ENCODE measurements at regions not wholly inside any gene's neighbourhood (a gene's known extent, or its start where the extent isn't known, plus 50 kb on each side); places are given as distances from the start of the nearest gene placed in this dataset.
"Not testable (repeated sequence)": the region's sequence is repeated elsewhere in the genome, so short reads cannot be mapped to it uniquely, and the experiment has no call there.

DNA sequence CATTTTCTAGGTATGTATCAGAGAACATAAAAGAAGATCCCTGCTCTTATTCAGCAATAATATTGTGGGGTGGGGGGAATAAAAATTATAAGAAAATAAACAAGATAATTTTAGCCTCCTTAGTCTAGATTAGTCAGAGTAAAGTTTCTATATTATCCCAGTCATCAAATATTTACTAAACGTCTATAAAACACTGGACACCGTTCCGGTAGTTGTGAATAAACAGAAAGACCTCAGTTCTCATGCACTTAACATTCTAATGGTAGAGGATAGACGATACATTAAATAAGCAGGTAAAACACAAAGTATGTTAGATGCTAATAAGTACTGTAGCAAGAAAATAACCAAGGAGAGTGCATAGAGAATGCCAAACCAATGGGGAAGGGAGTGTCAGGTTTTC, 425.0 kb downstream of the GBE1 start:
- TF ChIP-seq, protein P1, sequence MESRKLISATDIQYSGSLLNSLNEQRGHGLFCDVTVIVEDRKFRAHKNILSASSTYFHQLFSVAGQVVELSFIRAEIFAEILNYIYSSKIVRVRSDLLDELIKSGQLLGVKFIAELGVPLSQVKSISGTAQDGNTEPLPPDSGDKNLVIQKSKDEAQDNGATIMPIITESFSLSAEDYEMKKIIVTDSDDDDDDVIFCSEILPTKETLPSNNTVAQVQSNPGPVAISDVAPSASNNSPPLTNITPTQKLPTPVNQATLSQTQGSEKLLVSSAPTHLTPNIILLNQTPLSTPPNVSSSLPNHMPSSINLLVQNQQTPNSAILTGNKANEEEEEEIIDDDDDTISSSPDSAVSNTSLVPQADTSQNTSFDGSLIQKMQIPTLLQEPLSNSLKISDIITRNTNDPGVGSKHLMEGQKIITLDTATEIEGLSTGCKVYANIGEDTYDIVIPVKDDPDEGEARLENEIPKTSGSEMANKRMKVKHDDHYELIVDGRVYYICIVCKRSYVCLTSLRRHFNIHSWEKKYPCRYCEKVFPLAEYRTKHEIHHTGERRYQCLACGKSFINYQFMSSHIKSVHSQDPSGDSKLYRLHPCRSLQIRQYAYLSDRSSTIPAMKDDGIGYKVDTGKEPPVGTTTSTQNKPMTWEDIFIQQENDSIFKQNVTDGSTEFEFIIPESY (IDR thresholded peaks at IDR 0.05), result no peak
- TF ChIP-seq SP1 (IDR thresholded peaks at IDR 0.05) (no peak), EGR1 (IDR thresholded peaks at IDR 0.05; ENCODE audit: low read depth in 2 of 2) (no peak), FOXA2 (IDR thresholded peaks at IDR 0.05) (no peak), HNF4G (IDR thresholded peaks at IDR 0.05) (no peak), JUND (IDR thresholded peaks at IDR 0.05) (no peak), RXRA (IDR thresholded peaks at IDR 0.05) (no peak), YY1 (IDR thresholded peaks at IDR 0.05) (no peak), GABPA (IDR thresholded peaks at IDR 0.05 in 1 of 2, conservative IDR thresholded peaks at IDR 0.05 in 1 of 2) (no peak), NR2F2 (IDR thresholded peaks at IDR 0.05) (no peak), HNF4A (conservative IDR thresholded peaks at IDR 0.05) (no peak), RAD21 (IDR thresholded peaks at IDR 0.05) (no peak)
- TF ChIP-seq, protein P2, sequence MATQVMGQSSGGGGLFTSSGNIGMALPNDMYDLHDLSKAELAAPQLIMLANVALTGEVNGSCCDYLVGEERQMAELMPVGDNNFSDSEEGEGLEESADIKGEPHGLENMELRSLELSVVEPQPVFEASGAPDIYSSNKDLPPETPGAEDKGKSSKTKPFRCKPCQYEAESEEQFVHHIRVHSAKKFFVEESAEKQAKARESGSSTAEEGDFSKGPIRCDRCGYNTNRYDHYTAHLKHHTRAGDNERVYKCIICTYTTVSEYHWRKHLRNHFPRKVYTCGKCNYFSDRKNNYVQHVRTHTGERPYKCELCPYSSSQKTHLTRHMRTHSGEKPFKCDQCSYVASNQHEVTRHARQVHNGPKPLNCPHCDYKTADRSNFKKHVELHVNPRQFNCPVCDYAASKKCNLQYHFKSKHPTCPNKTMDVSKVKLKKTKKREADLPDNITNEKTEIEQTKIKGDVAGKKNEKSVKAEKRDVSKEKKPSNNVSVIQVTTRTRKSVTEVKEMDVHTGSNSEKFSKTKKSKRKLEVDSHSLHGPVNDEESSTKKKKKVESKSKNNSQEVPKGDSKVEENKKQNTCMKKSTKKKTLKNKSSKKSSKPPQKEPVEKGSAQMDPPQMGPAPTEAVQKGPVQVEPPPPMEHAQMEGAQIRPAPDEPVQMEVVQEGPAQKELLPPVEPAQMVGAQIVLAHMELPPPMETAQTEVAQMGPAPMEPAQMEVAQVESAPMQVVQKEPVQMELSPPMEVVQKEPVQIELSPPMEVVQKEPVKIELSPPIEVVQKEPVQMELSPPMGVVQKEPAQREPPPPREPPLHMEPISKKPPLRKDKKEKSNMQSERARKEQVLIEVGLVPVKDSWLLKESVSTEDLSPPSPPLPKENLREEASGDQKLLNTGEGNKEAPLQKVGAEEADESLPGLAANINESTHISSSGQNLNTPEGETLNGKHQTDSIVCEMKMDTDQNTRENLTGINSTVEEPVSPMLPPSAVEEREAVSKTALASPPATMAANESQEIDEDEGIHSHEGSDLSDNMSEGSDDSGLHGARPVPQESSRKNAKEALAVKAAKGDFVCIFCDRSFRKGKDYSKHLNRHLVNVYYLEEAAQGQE (IDR thresholded peaks at IDR 0.05), result no peak
- TF ChIP-seq, protein P3, sequence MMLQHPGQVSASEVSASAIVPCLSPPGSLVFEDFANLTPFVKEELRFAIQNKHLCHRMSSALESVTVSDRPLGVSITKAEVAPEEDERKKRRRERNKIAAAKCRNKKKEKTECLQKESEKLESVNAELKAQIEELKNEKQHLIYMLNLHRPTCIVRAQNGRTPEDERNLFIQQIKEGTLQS (IDR thresholded peaks at IDR 0.05), result no peak
- TF ChIP-seq, protein P4, sequence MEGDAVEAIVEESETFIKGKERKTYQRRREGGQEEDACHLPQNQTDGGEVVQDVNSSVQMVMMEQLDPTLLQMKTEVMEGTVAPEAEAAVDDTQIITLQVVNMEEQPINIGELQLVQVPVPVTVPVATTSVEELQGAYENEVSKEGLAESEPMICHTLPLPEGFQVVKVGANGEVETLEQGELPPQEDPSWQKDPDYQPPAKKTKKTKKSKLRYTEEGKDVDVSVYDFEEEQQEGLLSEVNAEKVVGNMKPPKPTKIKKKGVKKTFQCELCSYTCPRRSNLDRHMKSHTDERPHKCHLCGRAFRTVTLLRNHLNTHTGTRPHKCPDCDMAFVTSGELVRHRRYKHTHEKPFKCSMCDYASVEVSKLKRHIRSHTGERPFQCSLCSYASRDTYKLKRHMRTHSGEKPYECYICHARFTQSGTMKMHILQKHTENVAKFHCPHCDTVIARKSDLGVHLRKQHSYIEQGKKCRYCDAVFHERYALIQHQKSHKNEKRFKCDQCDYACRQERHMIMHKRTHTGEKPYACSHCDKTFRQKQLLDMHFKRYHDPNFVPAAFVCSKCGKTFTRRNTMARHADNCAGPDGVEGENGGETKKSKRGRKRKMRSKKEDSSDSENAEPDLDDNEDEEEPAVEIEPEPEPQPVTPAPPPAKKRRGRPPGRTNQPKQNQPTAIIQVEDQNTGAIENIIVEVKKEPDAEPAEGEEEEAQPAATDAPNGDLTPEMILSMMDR (IDR thresholded peaks at IDR 0.05; ENCODE audit: low read depth, low read length, missing input control), result no peak
- Histone ChIP-seq H3K4me1 (ENCODE audit: control insufficient read depth in 4 of 4, insufficient read depth in 4 of 4, low read length in 3 of 4) (no peaks in the 10 kb centered on the region), H3K27ac (ENCODE audit: low read depth in 1 of 2, low read length in 2 of 2) (no peak overlapping the region), H3K36me3 (ENCODE audit: control insufficient read depth in 4 of 4, insufficient read depth in 3 of 4, low read depth in 1 of 4, low read length in 3 of 4) (no peaks in the 10 kb centered on the region), H3K27me3 (ENCODE audit: control insufficient read depth in 4 of 4, insufficient read depth in 4 of 4, low read length in 3 of 4) (no peaks in the 10 kb centered on the region), H3K9ac (ENCODE audit: low read depth in 1 of 2, low read length in 2 of 2) (no peak overlapping the region), H3K9me3 (ENCODE audit: control insufficient read depth in 4 of 4, low read length in 3 of 4) (no peaks in the 10 kb centered on the region), H3K4me3 (ENCODE audit: low read depth in 1 of 3, low read length in 3 of 3) (no peak overlapping the region)
- 77% methylated on average over 4 of the region's 4 CpGs for WGBS
- no peak for DNase-seq (ENCODE audit: low spot score)

DNA sequence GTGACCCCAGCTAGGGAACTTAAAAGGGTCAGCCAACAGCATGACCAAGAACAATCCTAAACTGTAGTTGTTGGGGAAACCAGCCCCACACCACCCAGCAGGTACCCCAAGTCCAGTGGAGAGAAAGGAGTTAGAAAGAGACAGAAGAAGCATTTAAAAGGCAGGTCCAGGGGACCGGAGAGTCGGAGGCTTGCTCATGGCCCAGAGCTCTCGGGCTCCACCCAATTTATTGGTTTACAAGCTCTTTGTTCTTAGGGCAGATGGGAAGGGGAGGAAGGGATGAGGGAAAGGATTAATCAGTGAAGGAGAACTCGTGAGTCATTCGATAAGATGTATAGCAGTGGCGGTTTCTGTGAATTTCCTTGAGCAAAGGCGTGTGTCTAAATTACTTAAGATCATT, 431.6 kb downstream of the GBE1 start:
- WGBS, result 86% methylated on average over 7 of the region's 7 CpGs
- H3K4me1 ChIP-seq (ENCODE audit: control insufficient read depth in 4 of 4, insufficient read depth in 4 of 4, low read length in 3 of 4); H3K27me3 ChIP-seq (ENCODE audit: control insufficient read depth in 4 of 4, insufficient read depth in 4 of 4, low read length in 3 of 4); H3K36me3 ChIP-seq (ENCODE audit: control insufficient read depth in 4 of 4, insufficient read depth in 3 of 4, low read depth in 1 of 4, low read length in 3 of 4); H3K4me3 ChIP-seq (ENCODE audit: low read depth in 1 of 3, low read length in 3 of 3); H3K9ac ChIP-seq (ENCODE audit: low read depth in 1 of 2, low read length in 2 of 2); DNase-seq (ENCODE audit: low spot score); H3K9me3 ChIP-seq (ENCODE audit: control insufficient read depth in 4 of 4, low read length in 3 of 4); H3K27ac ChIP-seq (ENCODE audit: low read depth in 1 of 2, low read length in 2 of 2): not testable (repeated sequence)
